Stromal cell of bone marrow (primary cell): ENCODE measurements at regions not wholly inside any gene's neighbourhood (a gene's known extent, or its start where the extent isn't known, plus 50 kb on each side); places are given as distances from the start of the nearest gene placed in this dataset.

Experiments
- DNase-seq: peaks from one replicate; pipeline ENCODE4 v3.0.0-alpha.2; 2012; ENCODE audit warnings: low read depth

DNA sequence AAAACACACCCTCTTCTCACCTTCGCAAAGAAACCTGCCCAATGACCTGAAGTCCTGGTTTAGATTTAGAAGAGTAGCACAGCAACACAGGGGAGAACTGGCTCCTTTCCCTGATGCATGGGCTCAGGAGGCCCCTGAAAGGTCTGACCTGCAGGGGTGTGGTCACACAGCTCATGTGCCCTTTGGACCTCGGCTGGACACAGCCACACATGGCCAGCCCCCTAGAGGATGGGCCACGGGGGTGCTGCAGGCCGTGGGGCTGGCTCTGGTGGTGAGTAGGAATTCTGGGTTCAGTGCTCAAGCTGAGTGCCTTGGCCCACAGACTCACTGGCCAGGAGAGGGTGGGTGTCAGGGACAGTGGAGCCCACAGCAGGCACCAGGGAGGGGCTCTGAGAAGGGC, 118.5 kb upstream of the ADCY1 start:
- no peak for DNase-seq

DNA sequence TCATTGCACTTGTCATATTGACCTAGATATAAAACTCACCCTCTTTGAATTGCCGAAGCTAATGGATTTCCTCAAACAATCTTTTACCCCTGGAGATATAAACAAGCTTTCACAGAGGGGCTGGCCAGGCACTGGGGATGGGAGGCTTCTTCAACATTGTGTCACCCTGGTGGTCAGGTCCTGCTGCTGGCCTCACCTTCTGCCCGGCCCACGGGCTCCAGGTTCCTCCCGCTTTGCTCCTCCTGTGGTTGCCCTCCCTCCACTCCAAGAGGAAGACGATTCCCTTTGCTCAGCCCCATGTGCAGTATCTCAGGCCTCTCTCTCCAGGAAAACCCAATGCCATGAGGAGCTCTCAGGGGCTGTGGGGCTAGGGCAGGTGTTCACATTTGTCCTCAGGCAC, 118.1 kb upstream of the ADCY1 start:
- DNase-seq = no peak

DNA sequence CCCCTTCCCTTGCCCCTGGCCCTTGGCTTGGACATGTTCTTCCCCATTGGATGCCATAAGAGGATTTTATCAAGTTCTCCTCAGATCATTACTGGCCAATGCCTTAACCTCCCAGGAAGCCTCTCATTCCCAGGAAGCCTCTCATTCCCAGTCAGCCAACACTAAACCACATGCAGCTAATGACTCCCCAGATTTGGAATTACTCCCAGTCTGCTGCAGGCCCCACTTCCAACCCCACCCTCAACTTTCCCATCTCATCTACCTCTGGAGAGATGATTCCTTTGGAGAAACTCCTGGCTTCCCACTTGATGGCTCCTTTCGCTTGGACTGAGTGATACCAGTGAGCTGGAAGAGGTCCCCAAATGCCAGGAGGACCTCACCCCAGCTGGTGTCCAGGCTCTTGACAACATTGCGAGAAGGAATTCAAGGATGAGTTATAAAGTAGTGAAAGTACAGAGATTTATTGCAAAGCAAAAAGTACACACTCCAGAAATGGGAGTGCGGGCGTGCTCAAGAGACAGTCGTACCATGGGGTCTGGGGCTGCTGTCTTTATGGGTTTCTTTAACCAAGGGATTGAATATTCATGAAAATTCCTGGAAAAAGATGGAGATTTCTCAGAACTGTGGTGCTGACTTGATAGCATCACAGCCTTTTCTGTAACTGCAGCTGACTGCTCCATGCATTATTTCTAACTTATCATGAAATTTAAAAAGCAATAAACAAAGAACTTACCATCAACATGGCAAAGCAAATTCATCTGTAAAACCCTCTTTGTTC, 117.2 kb upstream of the ADCY1 start:
- DNase-seq = peak; percentile 42

DNA sequence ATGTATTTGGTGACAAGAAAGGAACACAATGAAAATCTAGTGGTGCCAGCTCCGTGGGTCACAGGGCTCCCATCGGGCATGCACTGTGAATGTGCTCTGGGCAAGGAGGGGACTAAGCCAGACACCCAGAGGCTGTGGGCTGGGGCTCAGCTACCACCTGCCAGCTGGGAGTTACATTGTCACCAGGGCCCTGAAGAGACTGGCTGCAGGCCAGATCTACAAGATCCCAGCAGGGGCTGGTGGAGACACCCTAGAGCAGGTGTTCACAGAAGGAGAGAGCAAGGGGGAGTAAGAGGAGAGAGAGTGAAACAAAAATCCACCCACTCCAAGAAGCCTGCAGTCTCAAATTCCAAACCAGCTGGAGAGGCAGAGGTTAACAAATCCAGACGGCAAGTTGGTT, 116.6 kb upstream of the ADCY1 start:
- DNase-seq = no peak

DNA sequence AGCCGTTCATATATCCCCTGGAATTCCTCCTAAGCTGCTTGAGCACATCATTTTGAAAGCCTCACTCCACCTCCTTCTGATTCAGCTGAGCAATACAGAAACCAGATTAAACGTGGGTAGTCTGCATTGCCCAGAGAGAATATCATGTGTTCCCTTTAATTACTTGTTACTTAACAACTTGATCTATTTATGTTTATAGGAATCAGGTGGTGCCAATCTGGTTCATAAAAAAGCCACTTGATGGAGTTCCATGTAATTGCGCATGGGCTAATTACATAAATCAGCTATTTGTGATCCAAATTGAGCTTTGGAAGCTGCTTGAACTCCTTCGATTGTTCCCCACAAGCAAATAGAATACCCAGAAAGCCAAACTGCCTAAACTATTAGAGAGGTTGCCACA, 114.7 kb upstream of the ADCY1 start:
- no peak for DNase-seq

DNA sequence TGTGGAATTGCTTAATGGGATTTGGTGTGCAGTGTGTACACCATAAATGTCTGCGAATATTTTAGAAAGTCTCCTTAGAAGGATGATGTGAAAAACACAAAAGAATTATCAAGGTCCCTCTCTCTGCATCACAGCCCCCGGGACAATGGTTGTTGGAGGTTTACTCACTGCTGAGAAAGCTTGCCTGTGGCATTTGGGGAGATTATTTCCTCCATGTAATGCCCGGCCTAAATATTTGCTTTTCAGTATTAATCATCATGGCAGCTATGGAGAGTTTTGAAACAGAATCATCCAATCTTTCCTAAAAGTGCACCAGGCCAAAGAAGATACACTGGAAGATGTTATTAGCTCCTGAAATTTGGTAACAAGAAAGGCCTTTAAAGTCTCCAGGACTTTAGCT, 113.8 kb upstream of the ADCY1 start:
- DNase-seq = no peak

DNA sequence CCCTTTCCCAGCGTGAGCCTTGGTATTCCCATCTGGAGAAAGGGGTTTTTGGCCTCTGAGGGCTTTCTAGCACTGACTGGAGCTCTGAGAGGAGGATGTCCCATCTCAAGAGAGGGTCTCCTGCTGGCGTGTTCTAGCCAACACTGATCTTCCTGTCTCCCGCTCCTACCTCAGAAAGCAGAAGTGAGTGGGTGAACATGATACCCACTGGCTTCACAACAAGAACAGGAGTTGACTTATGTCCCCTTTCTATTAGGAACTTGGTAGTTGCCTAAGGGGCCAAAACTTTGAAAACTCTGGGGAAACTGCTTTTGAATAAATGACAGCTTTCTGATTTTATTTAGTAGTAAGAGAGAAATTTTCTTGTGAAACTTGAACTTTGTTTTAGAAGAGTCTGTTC, 113.1 kb upstream of the ADCY1 start:
- DNase-seq = no peak

DNA sequence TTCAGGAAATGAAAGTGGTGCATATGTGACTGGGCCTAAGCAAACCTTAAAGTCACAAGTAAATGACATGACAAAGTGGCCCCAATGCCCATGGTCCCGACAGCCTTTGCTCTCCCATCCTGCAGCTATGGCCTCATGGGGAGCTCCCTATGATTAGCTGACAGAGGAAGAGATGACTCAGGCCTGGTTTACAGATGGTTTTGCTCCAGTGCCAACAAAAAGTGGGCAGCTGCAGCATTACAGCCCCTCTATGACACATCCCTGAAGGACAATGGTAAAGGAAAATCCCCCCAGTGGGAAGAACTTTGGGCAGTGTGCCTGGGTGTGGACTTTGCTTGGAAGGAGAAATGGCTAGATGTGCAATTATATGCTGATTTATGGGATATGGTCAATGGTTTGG, 105.1 kb upstream of the ADCY1 start:
- peak; percentile 11 for DNase-seq

DNA sequence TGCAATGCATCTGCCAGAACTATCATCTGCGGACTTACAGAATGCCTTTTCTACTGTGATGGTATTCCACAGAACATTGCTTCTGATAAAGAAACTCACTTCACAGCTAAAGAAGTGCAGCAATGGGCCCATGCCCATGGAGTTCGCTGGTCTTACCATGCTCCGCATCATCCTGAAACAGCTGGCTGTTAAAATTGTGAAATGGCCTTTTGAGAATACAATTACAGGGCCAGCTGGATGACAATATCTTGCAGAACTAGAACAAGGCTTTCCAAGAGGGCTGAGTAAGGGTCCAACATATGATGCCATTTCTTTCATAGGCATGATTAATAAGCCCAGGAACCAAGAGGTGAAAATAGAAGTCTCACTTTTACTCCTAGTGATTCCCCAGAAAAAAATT, 104.1 kb upstream of the ADCY1 start:
- no peak for DNase-seq

DNA sequence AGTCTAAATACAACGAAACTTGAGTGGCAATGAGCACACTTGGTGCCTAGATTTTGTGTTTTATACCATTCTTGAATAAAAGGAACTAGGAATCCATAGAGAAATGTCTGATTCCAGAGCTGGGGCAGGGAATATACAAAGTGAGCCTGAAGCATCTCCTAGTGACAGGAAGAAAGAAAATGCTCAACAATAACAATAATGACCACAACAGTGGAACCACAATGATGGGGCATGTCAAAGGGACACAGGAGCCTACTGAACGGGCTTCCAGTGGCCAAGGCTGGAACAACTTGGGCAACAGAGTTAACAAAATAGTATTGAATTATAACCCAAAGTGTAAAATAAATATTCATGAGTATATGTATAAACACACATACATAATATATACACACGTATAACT, 94.4 kb upstream of the ADCY1 start:
- no peak for DNase-seq

DNA sequence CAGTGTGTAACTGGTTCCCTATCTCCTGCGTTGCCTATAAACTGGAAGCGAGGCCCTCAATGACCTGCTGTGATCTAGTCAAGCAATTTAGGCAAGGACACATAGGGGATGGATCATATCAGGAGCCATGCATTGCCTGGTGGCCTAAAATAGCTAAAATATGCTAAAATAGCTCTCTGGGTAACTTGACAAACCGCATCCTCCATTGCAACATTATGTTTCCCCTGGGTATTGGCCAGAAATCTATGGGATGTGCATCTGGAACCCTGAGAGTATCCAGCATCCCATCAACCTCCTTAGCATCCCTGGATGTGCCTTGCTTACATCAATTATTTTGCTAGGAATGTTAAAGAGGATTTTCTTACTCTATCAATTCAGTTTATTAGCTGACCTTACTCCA, 91.7 kb upstream of the ADCY1 start:
- DNase-seq = no peak

DNA sequence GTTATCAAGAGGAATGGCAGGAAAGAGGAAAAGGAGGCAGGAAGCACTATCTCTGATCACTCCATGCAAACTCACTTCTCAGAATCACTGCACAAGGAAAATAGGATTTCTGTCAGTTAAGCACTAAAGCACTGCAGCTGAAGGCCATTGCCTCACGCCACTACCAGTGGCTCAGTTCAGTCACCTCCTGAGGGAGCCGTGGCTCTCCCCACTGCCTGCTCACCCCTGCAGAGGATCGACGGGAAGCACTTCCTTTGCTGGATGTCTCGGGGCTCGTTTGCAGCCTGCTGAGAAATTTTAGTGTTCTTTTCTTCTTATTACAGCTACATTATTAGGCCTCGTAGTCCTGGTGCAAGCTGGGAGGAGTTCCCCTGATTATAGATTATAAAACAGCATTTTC, 90.1 kb upstream of the ADCY1 start:
- DNase-seq = no peak

DNA sequence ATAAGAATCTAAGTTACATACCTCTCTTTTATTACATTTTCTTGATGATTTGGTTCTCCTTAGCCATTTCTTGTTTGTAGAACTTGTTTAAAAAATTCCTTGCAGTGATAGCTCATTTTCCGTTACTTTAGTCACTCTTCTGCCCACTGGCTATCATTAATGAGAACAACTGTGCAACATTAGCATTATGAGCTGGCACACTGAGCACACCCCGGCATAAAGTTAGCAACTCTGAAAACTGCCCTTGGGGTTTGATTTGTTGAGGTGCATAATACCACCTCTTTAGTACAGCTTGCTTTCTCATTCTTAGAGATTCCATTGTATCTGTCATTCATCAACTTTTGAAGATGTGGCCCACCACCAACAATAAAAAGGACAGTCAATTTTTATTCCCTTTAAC, 87.6 kb upstream of the ADCY1 start:
- no peak for DNase-seq

DNA sequence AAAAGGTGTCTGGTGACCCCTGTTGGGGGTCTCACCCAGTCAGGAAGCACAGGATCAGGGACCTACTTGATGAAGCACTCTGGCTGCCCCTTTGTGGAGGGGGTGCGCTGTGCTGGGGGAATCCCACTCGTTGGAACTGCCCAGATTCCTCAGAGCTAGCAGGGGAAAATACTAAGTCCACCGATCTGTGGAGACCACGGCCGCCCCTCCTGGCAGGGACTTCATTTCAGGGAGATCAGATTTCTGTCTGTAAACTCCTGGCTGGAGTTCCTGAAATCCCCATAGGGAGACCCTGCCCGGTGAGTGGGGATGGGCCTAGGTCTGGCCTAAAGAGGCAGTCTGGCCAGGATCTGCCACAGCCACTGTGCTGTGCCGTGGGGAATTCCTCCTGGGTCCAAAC, 79.3 kb upstream of the ADCY1 start:
- no peak for DNase-seq

DNA sequence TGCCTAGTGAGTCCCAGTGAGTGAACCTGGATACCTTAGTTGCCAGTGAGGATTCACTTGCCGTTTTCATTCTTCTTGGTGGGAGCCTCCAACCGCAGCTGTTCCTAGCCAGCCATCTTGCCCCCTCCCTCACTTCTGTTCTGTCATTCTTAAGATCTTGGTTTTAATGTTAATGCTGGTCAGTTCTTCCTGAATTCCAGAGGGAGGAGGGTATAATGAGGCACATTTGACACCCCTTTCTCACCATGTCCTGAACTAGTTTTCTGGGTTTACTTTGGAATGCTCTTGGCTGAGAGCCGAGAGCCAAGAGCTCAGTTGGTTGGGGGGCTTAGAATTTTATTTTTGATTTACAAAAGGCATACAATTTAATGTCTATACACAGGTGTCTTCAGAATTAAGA, 78.5 kb upstream of the ADCY1 start:
- DNase-seq = no peak

DNA sequence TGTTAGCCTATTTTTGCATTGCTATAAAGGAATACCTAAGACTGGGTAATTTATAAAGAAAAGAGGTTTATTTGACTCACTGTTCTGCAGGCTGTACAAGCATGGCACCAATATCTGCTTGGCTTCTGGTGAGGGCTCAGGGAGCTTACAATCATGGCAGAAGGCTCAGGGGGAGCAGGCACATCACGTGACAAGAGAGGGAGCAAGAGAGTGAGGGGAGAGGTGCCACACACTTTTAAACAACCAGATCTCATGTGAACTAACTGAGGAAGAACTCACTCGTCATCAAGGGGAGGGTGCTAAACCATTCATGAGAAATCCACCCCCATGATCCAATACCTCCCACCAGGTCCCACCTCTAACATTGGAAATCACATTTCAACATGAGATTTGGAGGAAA, 73.9 kb upstream of the ADCY1 start:
- DNase-seq = no peak

DNA sequence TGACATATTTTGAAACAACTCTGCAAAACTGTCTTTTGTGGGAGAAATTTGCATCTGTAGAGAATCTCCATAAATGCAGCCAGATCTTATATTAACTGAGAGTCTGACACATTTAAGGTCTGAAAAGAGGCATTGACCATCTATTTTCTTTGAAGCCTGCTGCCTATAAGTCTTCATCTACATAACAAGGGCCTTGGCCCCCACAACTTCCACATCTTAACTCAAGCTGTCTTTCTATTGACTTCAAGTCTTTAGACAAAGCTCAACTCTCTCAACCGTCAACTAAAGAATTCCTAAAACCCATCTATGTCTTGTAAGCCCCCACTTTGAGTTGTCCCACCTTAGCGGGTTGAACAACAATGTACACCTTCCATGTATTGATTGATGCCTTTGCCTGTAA, 72.4 kb upstream of the ADCY1 start:
- DNase-seq = no peak

DNA sequence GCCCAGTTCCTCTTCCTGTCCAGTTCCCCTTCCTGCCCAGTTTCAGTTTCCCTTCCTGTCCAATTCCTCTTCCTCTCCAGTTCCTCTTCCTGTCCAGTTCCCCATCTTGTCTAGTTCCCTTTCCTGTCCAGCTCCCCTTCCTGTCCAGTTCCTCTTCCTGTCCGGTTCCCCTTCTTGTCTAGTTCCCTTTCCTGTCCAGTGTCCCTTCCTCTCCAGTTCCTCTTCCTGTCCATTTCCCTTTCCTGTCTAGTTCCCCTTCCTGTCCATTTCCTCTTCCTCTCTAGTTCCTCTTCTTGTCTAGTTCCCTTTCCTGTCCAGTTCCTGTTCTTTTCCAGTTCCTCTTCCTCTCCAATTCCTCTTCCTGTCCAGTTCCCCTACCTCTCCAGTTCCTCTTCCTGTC, 68.1 kb upstream of the ADCY1 start:
- DNase-seq = no peak

DNA sequence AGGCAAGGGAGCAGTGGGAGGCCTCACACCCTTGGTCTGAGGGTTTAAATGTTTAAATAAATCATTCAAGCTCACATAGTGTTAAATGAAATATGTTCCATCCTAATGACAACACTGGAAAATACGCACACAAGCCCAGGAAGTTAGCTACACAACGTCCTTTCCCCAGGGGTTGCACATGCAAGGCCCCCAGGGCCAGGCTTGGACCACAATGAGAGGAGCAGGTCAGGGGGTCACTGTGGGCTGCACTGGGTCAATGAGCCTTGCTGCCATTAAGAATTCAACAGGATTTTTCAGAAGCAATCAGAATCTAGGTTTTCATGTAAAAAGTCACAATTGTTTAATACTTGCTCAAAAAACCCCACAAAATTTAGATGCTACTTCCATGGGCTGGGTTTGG, 64.9 kb upstream of the ADCY1 start:
- no peak for DNase-seq

DNA sequence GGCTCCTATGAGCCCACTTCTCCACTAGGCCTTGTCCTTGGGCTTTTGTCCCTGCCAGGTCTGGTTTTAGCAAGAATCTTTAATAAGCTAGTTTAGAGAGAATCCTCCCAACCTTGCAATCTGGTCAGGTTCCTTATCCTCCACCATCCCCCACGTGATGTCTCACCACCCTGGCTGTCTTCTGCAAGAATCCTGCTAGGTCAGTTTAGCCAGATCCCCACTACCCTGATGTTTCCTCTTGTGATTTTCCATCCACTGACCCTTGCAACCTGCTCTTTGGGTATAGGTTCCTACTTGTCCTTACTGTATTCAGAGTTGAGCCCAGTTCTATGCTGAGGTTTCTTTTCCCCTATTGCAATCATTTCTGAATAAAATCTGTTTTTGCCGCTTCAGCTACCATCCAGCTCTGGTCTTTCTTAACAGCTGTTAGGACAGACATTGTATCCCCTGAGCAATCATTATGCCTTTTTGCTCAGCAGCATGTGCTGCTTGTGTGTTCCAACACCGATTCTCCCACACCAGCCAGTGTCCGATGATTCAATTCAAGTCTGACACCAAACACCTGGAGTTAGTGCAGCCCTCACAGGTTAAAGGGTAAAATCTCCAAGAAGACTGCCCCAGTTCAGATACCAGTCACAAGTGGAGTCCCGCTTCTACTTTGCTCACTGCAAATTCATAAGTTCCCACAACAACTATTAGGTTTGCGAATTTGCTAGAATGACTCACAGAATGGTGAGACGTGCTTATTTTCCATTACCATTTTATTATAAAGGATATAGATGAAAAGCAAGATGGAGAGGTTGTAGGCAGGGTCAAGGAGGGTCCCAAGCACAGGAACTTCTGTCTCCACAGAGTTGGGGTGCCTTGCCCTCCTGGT, 62.2 kb upstream of the ADCY1 start:
- no peak for DNase-seq

DNA sequence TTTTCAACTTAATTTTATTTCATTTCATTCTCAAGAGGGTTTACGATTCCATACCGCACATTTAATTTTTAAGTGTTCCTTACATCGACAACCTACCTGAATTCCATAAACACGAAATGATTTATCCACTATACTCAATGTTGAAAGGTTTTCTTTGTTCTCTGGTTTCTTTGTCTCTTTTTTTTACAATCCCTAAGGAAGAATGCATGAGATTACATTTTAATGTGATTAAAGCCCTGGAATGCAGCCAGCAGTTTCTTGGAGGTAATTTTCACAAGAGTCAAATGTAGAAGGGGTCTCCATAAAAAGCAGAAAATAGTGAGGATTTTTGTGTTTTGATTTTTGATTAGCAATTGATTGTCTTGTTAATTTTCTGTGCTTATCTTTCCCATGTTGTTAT, 59.2 kb upstream of the ADCY1 start:
- no peak for DNase-seq

DNA sequence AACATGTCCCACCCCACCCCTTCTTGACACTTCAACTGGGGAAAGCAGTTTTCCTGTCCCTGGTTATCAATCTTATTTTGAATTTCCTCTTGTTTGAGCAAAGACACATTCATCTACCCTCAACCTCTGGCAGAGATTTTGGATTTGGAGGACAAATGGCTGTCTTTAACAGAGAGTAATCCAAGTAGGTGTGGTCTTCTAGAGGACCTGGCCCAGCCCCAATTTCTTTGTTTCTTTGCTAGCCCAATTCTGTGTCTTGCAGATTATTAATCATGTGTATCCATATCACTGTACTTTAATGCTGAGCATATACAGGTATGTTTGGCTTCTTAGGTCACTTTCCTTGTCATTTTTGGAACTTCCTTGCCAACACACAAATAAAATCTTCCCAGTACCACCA, 58.8 kb upstream of the ADCY1 start:
- DNase-seq = no peak
